Breast epithelium (tissue), 4 donors: ENCODE measurements at regions not wholly inside any gene's neighbourhood (a gene's known extent, or its start where the extent isn't known, plus 50 kb on each side); places are given as distances from the start of the nearest gene placed in this dataset.
"Not testable (repeated sequence)": the region's sequence is repeated elsewhere in the genome, so short reads cannot be mapped to it uniquely, and the experiment has no call there.

Experiments used
- DNase-seq, 2 donors: peaks; one replicate each; pipeline ENCODE4 v3.0.0-alpha.2; 2019; ENCODE audit warnings: low spot score in 2 of 2
- H3K27ac ChIP-seq, 2 donors: fragments of 200-600 bp; sonication (generic) in 1 of 2; one replicate each; pipeline ENCODE4 v1.5.1; 2016 to 2019; ENCODE audit warnings: mild to moderate bottlenecking in 1 of 2
- H3K27me3 ChIP-seq, 2 donors: fragments of 200-600 bp; sonication (generic) in 1 of 2; one replicate each; pipeline versions ENCODE4 v1.5.1 to v1.6.0; 2017 to 2019; ENCODE audit warnings: control low read depth in 1 of 2, mild to moderate bottlenecking in 1 of 2
- H3K36me3 ChIP-seq: fragments of 200-600 bp; one replicate; pipeline ENCODE4 v1.5.1; 2019
- H3K4me1 ChIP-seq, 2 donors: fragments of 200-600 bp; sonication (generic); one replicate each; pipeline ENCODE4 v1.5.1; 2016 to 2019; ENCODE audit warnings: control low read depth in 1 of 2
- H3K4me3 ChIP-seq, 3 donors: fragments of 200-600 bp; sonication (generic); 1 replicate in 2 of 3; 2 replicates in 1 of 3; pipeline ENCODE4 v1.5.1; 2016 to 2019; ENCODE audit warnings: mild to moderate bottlenecking in 3 of 3, moderate library complexity in 2 of 3
- H3K9me3 ChIP-seq, 2 donors: fragments of 200-600 bp; sonication (generic) in 1 of 2; one replicate each; pipeline ENCODE4 v1.5.1; 2016 to 2019; ENCODE audit warnings: control low read depth in 1 of 2
- POLR2A ChIP-seq: fragments of 450-650 bp; IDR thresholded peaks from one replicate; pipeline ENCODE4 v1.6.1; 2016; ENCODE audit warnings: antibody characterized with exemption, mild to moderate bottlenecking, moderate library complexity
- POLR2AphosphoS5 ChIP-seq, 3 donors: sonication (generic); formaldehyde crosslinking; IDR thresholded peaks; one replicate each; pipeline ENCODE4 v1.6.1; 2017; ENCODE audit warnings: antibody characterized with exemption in 3 of 3
- intact Hi-C: fragments of 100-400 bp; cut with DNase I; formaldehyde crosslinking; loops from one replicate; pipeline ENCODE4 v1.15.1; 2023; ENCODE audit warnings: low total_unique reads
- TF ChIP-seq, protein P1 (sequence below), 3 donors: fragments of 450-650 bp; IDR thresholded peaks; one replicate each; pipeline ENCODE4 v1.5.1; 2016 to 2017; ENCODE audit warnings: antibody characterized with exemption in 3 of 3, mild to moderate bottlenecking in 3 of 3, moderate library complexity in 3 of 3

GRCh38 chr9:115413304-115413703 lies 295.3 kb upstream of the TNC start:
- intact Hi-C loops = no loop called here
- Histone ChIP-seq H3K27ac (no peak overlapping the region), H3K36me3 (no peaks in the 10 kb centered on the region), H3K27me3 (no peaks in the 10 kb centered on the region), H3K4me3 (no peak overlapping the region), H3K9me3 (no peaks in the 10 kb centered on the region), H3K4me1 (no peaks in the 10 kb centered on the region)
- DNase-seq = no peak
- TF ChIP-seq POLR2A = no peak
- no peak for TF ChIP-seq POLR2AphosphoS5 (IDR thresholded peaks at IDR 0.05)
- TF ChIP-seq, protein P1, sequence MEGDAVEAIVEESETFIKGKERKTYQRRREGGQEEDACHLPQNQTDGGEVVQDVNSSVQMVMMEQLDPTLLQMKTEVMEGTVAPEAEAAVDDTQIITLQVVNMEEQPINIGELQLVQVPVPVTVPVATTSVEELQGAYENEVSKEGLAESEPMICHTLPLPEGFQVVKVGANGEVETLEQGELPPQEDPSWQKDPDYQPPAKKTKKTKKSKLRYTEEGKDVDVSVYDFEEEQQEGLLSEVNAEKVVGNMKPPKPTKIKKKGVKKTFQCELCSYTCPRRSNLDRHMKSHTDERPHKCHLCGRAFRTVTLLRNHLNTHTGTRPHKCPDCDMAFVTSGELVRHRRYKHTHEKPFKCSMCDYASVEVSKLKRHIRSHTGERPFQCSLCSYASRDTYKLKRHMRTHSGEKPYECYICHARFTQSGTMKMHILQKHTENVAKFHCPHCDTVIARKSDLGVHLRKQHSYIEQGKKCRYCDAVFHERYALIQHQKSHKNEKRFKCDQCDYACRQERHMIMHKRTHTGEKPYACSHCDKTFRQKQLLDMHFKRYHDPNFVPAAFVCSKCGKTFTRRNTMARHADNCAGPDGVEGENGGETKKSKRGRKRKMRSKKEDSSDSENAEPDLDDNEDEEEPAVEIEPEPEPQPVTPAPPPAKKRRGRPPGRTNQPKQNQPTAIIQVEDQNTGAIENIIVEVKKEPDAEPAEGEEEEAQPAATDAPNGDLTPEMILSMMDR (IDR thresholded peaks at IDR 0.05) = no peak

DNA sequence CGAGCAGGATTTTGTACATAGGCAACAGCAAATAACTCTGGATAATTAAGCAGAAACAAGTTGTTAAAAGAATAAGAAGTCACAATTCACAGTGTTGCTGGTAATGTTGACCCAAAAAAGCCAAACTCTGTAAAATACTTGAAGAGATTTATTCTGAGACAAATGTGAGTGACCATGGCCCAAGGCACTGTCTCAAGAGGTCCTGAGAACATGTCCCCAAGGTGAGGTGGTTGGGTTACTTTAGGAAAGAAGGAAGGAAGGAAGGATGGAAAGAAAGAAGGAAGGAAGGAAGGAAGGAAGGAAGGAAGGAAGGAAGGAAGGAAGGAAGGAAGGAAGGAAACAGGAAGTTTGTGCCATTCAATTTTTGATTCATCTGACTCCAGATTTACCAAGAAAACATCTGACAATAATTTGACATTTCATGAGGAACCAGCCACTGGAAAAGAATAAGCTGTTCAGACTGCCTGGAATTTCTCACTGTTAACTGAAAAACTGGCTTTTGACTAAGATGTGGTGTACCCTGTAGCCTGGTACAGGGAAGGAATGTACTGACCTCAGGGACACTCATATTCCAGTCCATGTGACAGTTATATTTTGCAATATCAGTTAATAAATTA lies 295.9 kb upstream of the TNC start:
- Histone ChIP-seq H3K27me3 (no peaks in the 10 kb centered on the region), H3K9me3 (no peaks in the 10 kb centered on the region), H3K36me3 (no peaks in the 10 kb centered on the region), H3K4me1 (no peaks in the 10 kb centered on the region), H3K4me3 (no peak overlapping the region), H3K27ac (no peak overlapping the region)
- intact Hi-C loops = no loop called here
- no peak for DNase-seq
- TF ChIP-seq POLR2AphosphoS5 (IDR thresholded peaks at IDR 0.05) (no peak), POLR2A (no peak)
- TF ChIP-seq, protein P1 (IDR thresholded peaks at IDR 0.05) = no peak

DNA sequence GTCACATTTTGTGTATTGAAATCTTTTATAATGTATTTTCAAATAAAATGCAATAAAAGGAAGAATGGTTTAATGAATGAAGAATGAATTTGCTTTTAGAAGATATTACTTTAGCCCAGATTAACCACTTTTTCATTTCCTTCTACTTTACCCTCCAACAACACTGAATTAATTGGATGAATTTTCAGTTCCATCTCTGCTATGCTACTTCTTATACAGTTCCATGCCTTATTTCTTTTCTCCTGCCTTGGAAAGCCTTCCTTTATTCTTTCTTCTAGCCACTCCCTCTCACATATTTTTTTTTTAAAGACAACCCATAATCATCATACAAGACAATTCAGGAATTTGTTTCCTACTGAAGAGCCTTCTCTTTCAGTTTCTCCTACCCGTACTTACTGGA lies 296.6 kb upstream of the TNC start:
- Histone ChIP-seq H3K27me3 (no peaks in the 10 kb centered on the region), H3K36me3 (no peaks in the 10 kb centered on the region), H3K27ac (no peak overlapping the region), H3K9me3 (no peaks in the 10 kb centered on the region), H3K4me3 (no peak overlapping the region), H3K4me1 (no peaks in the 10 kb centered on the region)
- no peak for DNase-seq
- no peak for TF ChIP-seq POLR2A
- no peak for TF ChIP-seq POLR2AphosphoS5 (IDR thresholded peaks at IDR 0.05)
- TF ChIP-seq, protein P1 (IDR thresholded peaks at IDR 0.05) = no peak
- intact Hi-C loops = no loop called here

DNA sequence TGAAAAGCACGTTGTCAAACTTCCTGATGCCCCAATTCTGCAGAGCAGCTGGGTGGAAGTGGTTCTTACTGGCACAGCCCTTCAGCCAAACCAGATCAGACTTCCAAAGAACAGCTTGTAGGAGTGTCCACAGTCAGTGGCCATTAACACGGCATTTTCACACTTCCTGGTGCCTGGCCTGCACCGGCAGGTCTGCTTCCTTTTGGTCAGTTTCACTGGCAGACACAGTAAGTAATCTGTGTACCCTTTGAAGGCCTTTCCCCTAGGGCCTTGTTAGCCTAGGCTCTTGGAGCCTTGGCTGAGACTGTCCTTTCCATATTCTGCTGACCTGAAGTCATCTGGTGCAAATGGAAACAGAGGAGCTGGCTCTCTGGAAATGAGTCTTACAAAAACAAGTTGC lies 297.5 kb upstream of the TNC start:
- Histone ChIP-seq H3K36me3 (no peaks in the 10 kb centered on the region), H3K4me1 (no peaks in the 10 kb centered on the region), H3K9me3 (peaks cover 0 to 3% of the 10 kb centered on the region in 2 donors), H3K27ac (no peak overlapping the region), H3K4me3 (no peak overlapping the region), H3K27me3 (no peaks in the 10 kb centered on the region)
- intact Hi-C loops = no loop called here
- no peak for DNase-seq
- TF ChIP-seq POLR2AphosphoS5 (IDR thresholded peaks at IDR 0.05) = no peak
- no peak for TF ChIP-seq POLR2A
- TF ChIP-seq, protein P1 (IDR thresholded peaks at IDR 0.05) = no peak

GRCh38 chr9:115416299-115416698 lies 298.3 kb upstream of the TNC start:
- no peak overlapping the region for H3K4me3 ChIP-seq
- H3K27ac ChIP-seq = no peak overlapping the region
- intact Hi-C loops = no loop called here
- TF ChIP-seq, protein P1 (IDR thresholded peaks at IDR 0.05) = no peak
- no peak for TF ChIP-seq POLR2AphosphoS5 (IDR thresholded peaks at IDR 0.05)
- TF ChIP-seq POLR2A = no peak
- H3K36me3 ChIP-seq = no peaks in the 10 kb centered on the region
- no peaks in the 10 kb centered on the region for H3K27me3 ChIP-seq
- peaks cover 0 to 10% of the 10 kb centered on the region in 2 donors for H3K9me3 ChIP-seq
- no peaks in the 10 kb centered on the region for H3K4me1 ChIP-seq
- no peak for DNase-seq

DNA sequence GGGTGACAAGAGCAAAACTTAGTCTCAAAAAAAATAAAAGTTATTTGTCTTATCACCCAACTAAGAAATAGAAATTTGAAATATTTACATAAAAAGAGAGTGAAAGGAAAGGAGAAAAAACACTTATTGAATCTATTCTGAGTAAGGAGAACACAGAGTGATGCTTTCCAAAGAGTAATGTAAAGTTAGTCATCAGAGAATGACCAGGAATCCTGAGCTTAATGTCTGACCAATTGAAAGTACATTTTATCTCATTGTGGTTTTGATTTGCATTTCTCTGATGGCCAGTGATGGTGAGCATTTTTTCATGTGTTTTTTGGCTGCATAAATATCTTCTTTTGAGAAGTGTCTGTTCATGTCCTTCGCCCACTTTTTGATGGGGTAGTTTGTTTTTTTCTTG lies 300.2 kb upstream of the TNC start:
- intact Hi-C loops, H3K4me3 ChIP-seq, H3K4me1 ChIP-seq, H3K27ac ChIP-seq, H3K36me3 ChIP-seq, DNase-seq, H3K27me3 ChIP-seq: not testable (repeated sequence)
- H3K9me3 ChIP-seq = peaks cover 3 to 18% of the 10 kb centered on the region in 2 donors
